Brain microvascular endothelial cell (primary cell): ENCODE measurements at regions not wholly inside any gene's neighbourhood (a gene's known extent, or its start where the extent isn't known, plus 50 kb on each side); places are given as distances from the start of the nearest gene placed in this dataset.

Experiments
- DNase-seq: peaks from one replicate; pipeline ENCODE4 v3.0.0-alpha.2; 2020
- H3K27ac ChIP-seq: fragments of 250-450 bp; sonication (Bioruptor Pico); 2 replicates; pipeline ENCODE4 v1.5.1; 2020; ENCODE audit warnings: mild to moderate bottlenecking, moderate library complexity
- H3K27me3 ChIP-seq: fragments of 250-450 bp; sonication (Bioruptor Pico); replicated peaks from 2 replicates; pipeline ENCODE4 v1.5.1; 2020; ENCODE audit warnings: mild to moderate bottlenecking
- H3K36me3 ChIP-seq: fragments of 250-450 bp; sonication (Bioruptor Pico); replicated peaks from 2 replicates; pipeline ENCODE4 v1.5.1; 2020; ENCODE audit warnings: mild to moderate bottlenecking
- H3K4me3 ChIP-seq: 2 replicates; pipeline ENCODE4 v1.5.1; 2011; ENCODE audit warnings: low read depth, mild to moderate bottlenecking, control low read depth, low read length, moderate library complexity
- CTCF ChIP-seq: IDR thresholded peaks from 2 replicates; pipeline ENCODE4 v1.5.1; 2011; ENCODE audit warnings: low read depth, mild to moderate bottlenecking, moderate library complexity, low read length, control low read depth, inconsistent platforms; ENCODE audit errors: missing control alignments
- in situ Hi-C: cut with HindIII; loops from 2 replicates; pipeline ENCODE4 v1.10.0; 2017; ENCODE audit warnings: low sequenced_read_pairs, low pct_ligation_motif_present

- no peak for TF ChIP-seq CTCF
- no peak overlapping the region for H3K27ac ChIP-seq
- H3K27me3 ChIP-seq: no peaks in the 10 kb centered on the region
- H3K4me3 ChIP-seq: no peak overlapping the region
- no peak for DNase-seq
- H3K36me3 ChIP-seq: no peaks in the 10 kb centered on the region
- in situ Hi-C loops: no loop called here
Observed at GRCh38 chr2:198706476-198707082, 751.2 kb downstream of the SATB2 start.

GRCh38 chr2:198703281-198703680 lies 754.5 kb downstream of the SATB2 start:
- no peak for DNase-seq
- no peaks in the 10 kb centered on the region for H3K36me3 ChIP-seq
- H3K27ac ChIP-seq: no peak overlapping the region
- TF ChIP-seq CTCF: no peak
- H3K4me3 ChIP-seq: no peak overlapping the region
- no peaks in the 10 kb centered on the region for H3K27me3 ChIP-seq
- in situ Hi-C loops: no loop called here

GRCh38 chr2:198702796-198703195 lies 754.9 kb downstream of the SATB2 start:
- no peak overlapping the region for H3K27ac ChIP-seq
- H3K4me3 ChIP-seq: no peak overlapping the region
- no peaks in the 10 kb centered on the region for H3K27me3 ChIP-seq
- no peak for DNase-seq
- no peaks in the 10 kb centered on the region for H3K36me3 ChIP-seq
- in situ Hi-C loops: no loop called here
- no peak for TF ChIP-seq CTCF

GRCh38 chr2:198701481-198701880 lies 756.3 kb downstream of the SATB2 start:
- in situ Hi-C loops: no loop called here
- no peak for TF ChIP-seq CTCF
- Histone ChIP-seq H3K27ac (no peak overlapping the region), H3K4me3 (no peak overlapping the region), H3K36me3 (no peaks in the 10 kb centered on the region), H3K27me3 (no peaks in the 10 kb centered on the region)
- no peak for DNase-seq

GRCh38 chr2:198700319-198700718 lies 757.4 kb downstream of the SATB2 start:
- H3K4me3 ChIP-seq: no peak overlapping the region
- no peak for TF ChIP-seq CTCF
- DNase-seq: no peak
- no peak overlapping the region for H3K27ac ChIP-seq
- no peaks in the 10 kb centered on the region for H3K27me3 ChIP-seq
- no peaks in the 10 kb centered on the region for H3K36me3 ChIP-seq
- in situ Hi-C loops: no loop called here

GRCh38 chr2:198698230-198698629 lies 759.5 kb downstream of the SATB2 start:
- no peak for TF ChIP-seq CTCF
- Histone ChIP-seq H3K36me3 (no peaks in the 10 kb centered on the region), H3K27ac (no peak overlapping the region), H3K27me3 (no peaks in the 10 kb centered on the region), H3K4me3 (no peak overlapping the region)
- DNase-seq: no peak
- in situ Hi-C loops: no loop called here
